ENCODE measurements at regions not wholly inside any gene's neighbourhood (a gene's known extent, or its start where the extent isn't known, plus 50 kb on each side); places are given as distances from the start of the nearest gene placed in this dataset.

DNA sequence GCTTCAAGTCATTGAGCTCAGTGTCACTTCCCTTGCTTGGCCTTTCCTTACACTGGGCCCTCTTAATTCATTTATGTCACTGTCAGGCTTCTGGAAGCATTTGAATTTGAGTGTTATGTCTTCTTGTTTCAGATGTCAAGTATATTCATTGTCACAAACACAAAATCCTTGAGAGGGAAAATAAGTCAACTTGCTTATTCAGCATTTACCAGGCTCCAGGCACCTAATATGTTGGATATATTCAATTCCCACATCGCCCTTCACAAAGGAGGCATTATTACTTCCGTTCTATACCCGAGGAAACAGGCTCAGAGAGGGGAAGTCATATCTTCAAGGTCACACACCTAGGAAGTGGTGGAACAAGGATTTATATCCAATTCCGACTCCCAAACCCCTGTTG, 121.1 kb upstream of the SMIM23 start:
- Mint-ChIP-seq H3K9me3 (ENCODE audit: low read depth) (no peaks in the 10 kb centered on the region), H3K36me3 (ENCODE audit: insufficient read depth) (no peaks in the 10 kb centered on the region), H3K4me3 (ENCODE audit: low read depth) (no peak overlapping the region), H3K27ac (no peak overlapping the region), H3K4me1 (ENCODE audit: low read depth) (no peaks in the 10 kb centered on the region), H3K27me3 (peaks cover 2% of the 10 kb centered on the region)
- no peak for TF ChIP-seq CTCF (IDR thresholded peaks at IDR 0.05; ENCODE audit: unreplicated experiment)
- DNase-seq (ENCODE audit: low spot score, unreplicated experiment) = no peak

GRCh38 chr5:171666815-171667214, 118.8 kb upstream of the SMIM23 start:
- Mint-ChIP-seq H3K27ac (no peak overlapping the region), H3K4me3 (ENCODE audit: low read depth) (no peak overlapping the region), H3K9me3 (ENCODE audit: low read depth) (no peaks in the 10 kb centered on the region), H3K36me3 (ENCODE audit: insufficient read depth) (no peaks in the 10 kb centered on the region), H3K27me3 (peaks cover 12% of the 10 kb centered on the region), H3K4me1 (ENCODE audit: low read depth) (no peaks in the 10 kb centered on the region)
- no peak for DNase-seq (ENCODE audit: low spot score, unreplicated experiment)
- no peak for TF ChIP-seq CTCF (IDR thresholded peaks at IDR 0.05; ENCODE audit: unreplicated experiment)

- no peaks in the 10 kb centered on the region for H3K4me1 Mint-ChIP-seq (ENCODE audit: low read depth)
- peak overlapping the region; percentile 65 for H3K27ac Mint-ChIP-seq
- no peaks in the 10 kb centered on the region for H3K36me3 Mint-ChIP-seq (ENCODE audit: insufficient read depth)
- no peak overlapping the region for H3K4me3 Mint-ChIP-seq (ENCODE audit: low read depth)
- no peak for DNase-seq (ENCODE audit: low spot score, unreplicated experiment)
- H3K9me3 Mint-ChIP-seq (ENCODE audit: low read depth) = no peaks in the 10 kb centered on the region
- TF ChIP-seq CTCF (IDR thresholded peaks at IDR 0.05; ENCODE audit: unreplicated experiment) = no peak
- H3K27me3 Mint-ChIP-seq = peaks cover 12% of the 10 kb centered on the region
These were observed 118.1 kb upstream of the SMIM23 start for GRCh38 chr5:171667341-171668096.

GRCh38 chr5:171668097-171668412, 117.6 kb upstream of the SMIM23 start:
- Mint-ChIP-seq H3K27ac (peak overlapping the region; percentile 65), H3K36me3 (ENCODE audit: insufficient read depth) (no peaks in the 10 kb centered on the region), H3K4me1 (ENCODE audit: low read depth) (no peaks in the 10 kb centered on the region), H3K9me3 (ENCODE audit: low read depth) (no peaks in the 10 kb centered on the region), H3K27me3 (peaks cover 12% of the 10 kb centered on the region), H3K4me3 (ENCODE audit: low read depth) (no peak overlapping the region)
- no peak for DNase-seq (ENCODE audit: low spot score, unreplicated experiment)
- TF ChIP-seq CTCF (IDR thresholded peaks at IDR 0.05; ENCODE audit: unreplicated experiment) = no peak

- Mint-ChIP-seq H3K27ac (no peak overlapping the region), H3K9me3 (ENCODE audit: low read depth) (peaks cover 5% of the 10 kb centered on the region), H3K4me3 (ENCODE audit: low read depth) (no peak overlapping the region), H3K27me3 (peaks cover 12% of the 10 kb centered on the region), H3K4me1 (ENCODE audit: low read depth) (no peaks in the 10 kb centered on the region), H3K36me3 (ENCODE audit: insufficient read depth) (no peaks in the 10 kb centered on the region)
- DNase-seq (ENCODE audit: low spot score, unreplicated experiment) = no peak
- TF ChIP-seq CTCF (IDR thresholded peaks at IDR 0.05; ENCODE audit: unreplicated experiment) = no peak
These were observed 116.0 kb upstream of the SMIM23 start for GRCh38 chr5:171669571-171669970.
